ENCODE measurements at regions not wholly inside any gene's neighbourhood (a gene's known extent, or its start where the extent isn't known, plus 50 kb on each side); places are given as distances from the start of the nearest gene placed in this dataset.

GRCh38 chr3:34687671-34688070 is 889.2 kb downstream of the PDCD6IP start (continued):
- TF ChIP-seq PREB (CRISPR knock-in tag; IDR thresholded peaks at IDR 0.05; ENCODE audit: borderline replicate concordance) (no peak), CTCF (IDR thresholded peaks at IDR 0.05) (no peak), SMAD4 (CRISPR knock-in tag; IDR thresholded peaks at IDR 0.05) (no peak), ZNF532 (CRISPR knock-in tag; IDR thresholded peaks at IDR 0.05; ENCODE audit: borderline replicate concordance) (no peak), ESRRA (CRISPR knock-in tag; IDR thresholded peaks at IDR 0.05; ENCODE audit: borderline replicate concordance) (no peak), MYBL2 (CRISPR knock-in tag; IDR thresholded peaks at IDR 0.05) (no peak), ZSCAN18 (CRISPR knock-in tag; IDR thresholded peaks at IDR 0.05) (no peak), GTF2I (CRISPR knock-in tag; conservative IDR thresholded peaks at IDR 0.05) (no peak), ETV6 (CRISPR knock-in tag; IDR thresholded peaks at IDR 0.05) (no peak), NFE2L1 (CRISPR knock-in tag; IDR thresholded peaks at IDR 0.05) (no peak)

- Mint-ChIP-seq H3K36me3 (peaks cover 32% of the 10 kb centered on the region), H3K4me3 (no peak overlapping the region), H3K27ac (no peak overlapping the region), H3K9me3 (peaks cover 49% of the 10 kb centered on the region), H3K27me3 (ENCODE audit: low read depth) (no peaks in the 10 kb centered on the region), H3K4me1 (no peaks in the 10 kb centered on the region)
- ChIA-PET POLR2A (no interaction called here), CTCF (no interaction called here)
- ATAC-seq = no peak
- TF ChIP-seq FOXP1 (CRISPR knock-in tag; IDR thresholded peaks at IDR 0.05; ENCODE audit: borderline replicate concordance) (no peak), MXD4 (CRISPR knock-in tag; IDR thresholded peaks at IDR 0.05; ENCODE audit: borderline replicate concordance) (no peak), IRF2 (CRISPR knock-in tag; IDR thresholded peaks at IDR 0.05; ENCODE audit: borderline replicate concordance, low read depth) (no peak), AR (CRISPR knock-in tag; IDR thresholded peaks at IDR 0.05) (no peak), GTF2I (CRISPR knock-in tag; conservative IDR thresholded peaks at IDR 0.05) (no peak)
- no peak for DNase-seq (ENCODE audit: low spot score)
Measured at GRCh38 chr3:34696831-34697230, 898.4 kb downstream of the PDCD6IP start.

All from WTC11 (cell line).